Fibroblast of villous mesenchyme (primary cell): ENCODE measurements at regions not wholly inside any gene's neighbourhood (a gene's known extent, or its start where the extent isn't known, plus 50 kb on each side); places are given as distances from the start of the nearest gene placed in this dataset.

Experiments used
- DNase-seq: peaks from one replicate; pipeline ENCODE4 v3.0.0-alpha.2; 2010; ENCODE audit warnings: low read depth
- H3K4me3 ChIP-seq: 2 replicates; pipeline ENCODE4 v1.5.1; 2011; ENCODE audit warnings: low read depth, mild to moderate bottlenecking, low read length
- CTCF ChIP-seq: IDR thresholded peaks from 2 replicates; pipeline ENCODE4 v1.5.1; 2012; ENCODE audit warnings: low read depth, mild to moderate bottlenecking, low read length; ENCODE audit not compliant: insufficient read depth

GRCh38 chr3:5791558-5791957, 604.1 kb downstream of the EDEM1 start:
- H3K4me3 ChIP-seq, result no peak overlapping the region
- no peak for TF ChIP-seq CTCF
- no peak for DNase-seq

- no peak overlapping the region for H3K4me3 ChIP-seq
- TF ChIP-seq CTCF, result no peak
- DNase-seq, result no peak
Measured at GRCh38 chr3:5796541-5796940, 609.0 kb downstream of the EDEM1 start.

- no peak for DNase-seq
- no peak overlapping the region for H3K4me3 ChIP-seq
- TF ChIP-seq CTCF, result no peak
Measured at GRCh38 chr3:5798809-5799208, 611.3 kb downstream of the EDEM1 start.

- no peak for TF ChIP-seq CTCF
- no peak for DNase-seq
- H3K4me3 ChIP-seq, result no peak overlapping the region
Measured at GRCh38 chr3:5799398-5799797, 611.9 kb downstream of the EDEM1 start.

- DNase-seq, result no peak
- H3K4me3 ChIP-seq, result no peak overlapping the region
- TF ChIP-seq CTCF, result no peak
Measured at GRCh38 chr3:5800965-5801364, 613.5 kb downstream of the EDEM1 start.

- no peak for TF ChIP-seq CTCF
- no peak overlapping the region for H3K4me3 ChIP-seq
- DNase-seq, result no peak
Measured at GRCh38 chr3:5806192-5806591, 618.7 kb downstream of the EDEM1 start.

GRCh38 chr3:5809586-5810246, 622.2 kb downstream of the EDEM1 start:
- no peak for DNase-seq
- no peak for TF ChIP-seq CTCF
- H3K4me3 ChIP-seq, result no peak overlapping the region
